GM23248 (cell line): ENCODE measurements at regions not wholly inside any gene's neighbourhood (a gene's known extent, or its start where the extent isn't known, plus 50 kb on each side); places are given as distances from the start of the nearest gene placed in this dataset.

Source experiments
- EZH2 ChIP-seq: fragments of 200-600 bp; sonication (generic); IDR thresholded peaks from 2 replicates; pipeline ENCODE4 v1.6.1; 2018; ENCODE audit warnings: antibody characterized with exemption, mild to moderate bottlenecking; ENCODE audit not compliant: insufficient read depth, poor library complexity, severe bottlenecking
- EZH2phosphoT487 ChIP-seq: fragments of 200-600 bp; sonication (generic); IDR thresholded peaks from 2 replicates; pipeline ENCODE4 v1.6.1; 2018; ENCODE audit warnings: antibody characterized with exemption, moderate library complexity, mild to moderate bottlenecking, low read depth; ENCODE audit not compliant: insufficient read depth

- no peak for TF ChIP-seq EZH2
- TF ChIP-seq EZH2phosphoT487, result no peak
These were observed 354.6 kb downstream of the SEC16B start for GRCh38 chr1:177615251-177615650.
